ENCODE measurements at regions not wholly inside any gene's neighbourhood (a gene's known extent, or its start where the extent isn't known, plus 50 kb on each side); places are given as distances from the start of the nearest gene placed in this dataset.

DNA sequence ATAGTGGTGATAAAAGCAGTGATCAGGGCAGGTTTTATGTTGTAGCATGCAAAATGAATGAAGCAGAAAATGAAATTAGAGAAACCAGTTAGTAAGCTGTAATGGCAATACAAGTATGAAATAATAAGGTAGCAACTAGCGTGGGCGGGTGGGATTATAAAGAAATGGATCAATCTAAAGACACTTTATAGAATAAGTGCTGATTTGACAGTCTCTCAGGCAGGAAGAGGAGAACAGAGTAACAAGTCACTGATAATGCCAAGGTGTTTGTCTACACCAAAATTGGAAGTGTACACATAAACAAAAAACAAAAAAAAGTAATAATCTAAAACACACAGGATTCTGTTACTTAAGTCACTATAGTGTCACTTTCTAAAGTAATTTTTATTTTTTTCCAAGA lies 51.0 kb upstream of the PCBP1 start:
- H3K36me3 Mint-ChIP-seq (ENCODE audit: low read depth) = peaks cover 18% of the 10 kb centered on the region
- no peak overlapping the region for H3K4me3 Mint-ChIP-seq
- no peak overlapping the region for H3K27ac Mint-ChIP-seq
- no peaks in the 10 kb centered on the region for H3K9me3 Mint-ChIP-seq
- peaks cover 5% of the 10 kb centered on the region for H3K27me3 Mint-ChIP-seq (ENCODE audit: insufficient read depth)
- intact Hi-C loops (cut with micrococcal nuclease) = no loop called here
- peaks cover 59% of the 10 kb centered on the region for H3K4me1 Mint-ChIP-seq (ENCODE audit: low read depth)
- no peak for DNase-seq (ENCODE audit: low spot score)

DNA sequence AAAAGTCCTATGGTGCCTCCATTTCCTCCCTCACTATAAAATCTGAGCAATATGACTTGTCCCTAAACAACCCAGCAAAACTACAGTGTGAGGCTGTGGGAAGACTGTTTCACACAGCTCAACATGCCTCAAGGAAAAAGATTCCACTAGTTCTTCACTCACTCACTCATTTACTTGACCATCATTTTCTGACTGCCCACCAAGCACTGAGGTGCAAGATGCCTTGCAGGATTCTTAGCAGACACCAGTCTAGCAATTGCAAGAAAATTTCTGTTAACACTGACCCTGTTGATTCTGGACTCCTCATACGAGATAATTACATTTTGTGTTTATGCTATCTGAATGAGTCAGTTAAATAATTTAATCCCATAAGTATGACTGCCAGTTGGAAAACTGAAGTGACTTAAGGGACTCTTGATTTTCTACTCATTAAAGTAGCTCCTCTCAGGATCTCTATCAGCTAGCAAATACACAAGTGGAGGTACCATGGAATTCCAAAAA lies 51.9 kb upstream of the PCBP1 start:
- no peak overlapping the region for H3K27ac Mint-ChIP-seq
- H3K36me3 Mint-ChIP-seq (ENCODE audit: low read depth) = peaks cover 20% of the 10 kb centered on the region
- intact Hi-C loops (cut with micrococcal nuclease) = no loop called here
- peaks cover 5% of the 10 kb centered on the region for H3K27me3 Mint-ChIP-seq (ENCODE audit: insufficient read depth)
- DNase-seq (ENCODE audit: low spot score) = no peak
- no peak overlapping the region for H3K4me3 Mint-ChIP-seq
- H3K4me1 Mint-ChIP-seq (ENCODE audit: low read depth) = peaks cover 58% of the 10 kb centered on the region
- H3K9me3 Mint-ChIP-seq = no peaks in the 10 kb centered on the region

DNA sequence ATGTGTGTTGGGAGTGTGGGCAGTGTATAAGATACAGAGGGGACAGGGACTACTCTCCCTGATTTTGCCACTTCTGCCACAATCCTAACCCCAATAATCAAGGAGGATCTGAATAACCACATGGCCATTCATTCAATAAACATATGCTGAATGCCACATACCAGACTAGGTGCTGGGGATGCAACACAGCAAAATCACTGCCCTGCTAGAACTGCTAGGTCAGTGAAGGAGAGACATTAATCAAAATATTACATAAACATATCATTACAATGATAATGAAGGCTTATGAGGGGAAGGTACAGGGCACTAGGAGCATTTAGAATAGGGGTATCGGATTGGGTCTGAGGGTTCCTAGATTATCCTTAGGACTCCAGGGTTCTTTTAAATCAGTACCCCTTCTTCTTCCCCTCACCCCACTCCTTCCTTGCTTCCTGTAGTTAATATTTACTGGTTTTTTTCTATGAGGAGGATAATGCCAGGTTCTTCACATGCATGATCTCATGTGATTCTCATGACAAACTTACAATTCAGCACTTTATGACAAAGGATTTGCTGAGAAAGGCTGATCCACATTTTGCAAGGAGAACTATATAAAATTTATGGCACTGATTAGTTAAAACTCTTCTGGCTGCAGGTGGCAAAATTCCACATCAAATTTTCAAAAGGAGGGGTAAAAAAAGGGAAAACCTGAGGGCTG lies 56.4 kb upstream of the PCBP1 start:
- Mint-ChIP-seq H3K4me3 (no peak overlapping the region), H3K36me3 (ENCODE audit: low read depth) (peaks cover 9% of the 10 kb centered on the region), H3K27ac (no peak overlapping the region), H3K27me3 (ENCODE audit: insufficient read depth) (no peaks in the 10 kb centered on the region), H3K9me3 (no peaks in the 10 kb centered on the region), H3K4me1 (ENCODE audit: low read depth) (peaks cover 36% of the 10 kb centered on the region)
- intact Hi-C loops (cut with micrococcal nuclease) = no loop called here
- no peak for DNase-seq (ENCODE audit: low spot score)

- peaks cover 14% of the 10 kb centered on the region for H3K36me3 Mint-ChIP-seq (ENCODE audit: low read depth)
- no peak for DNase-seq (ENCODE audit: low spot score)
Measured at GRCh38 chr2:70029814-70030409, 57.4 kb upstream of the PCBP1 start.

GRCh38 chr2:70024284-70024683 lies 62.9 kb upstream of the ASPRV1 start:
- Mint-ChIP-seq H3K27ac (no peak overlapping the region), H3K27me3 (ENCODE audit: insufficient read depth) (no peaks in the 10 kb centered on the region), H3K9me3 (no peaks in the 10 kb centered on the region), H3K36me3 (ENCODE audit: low read depth) (peaks cover 17% of the 10 kb centered on the region), H3K4me3 (no peak overlapping the region), H3K4me1 (ENCODE audit: low read depth) (peaks cover 10% of the 10 kb centered on the region)
- no peak for DNase-seq (ENCODE audit: low spot score)
- intact Hi-C loops (cut with micrococcal nuclease) = no loop called here

More at GRCh38 chr2:70029814-70030409, 57.4 kb upstream of the PCBP1 start:
- peaks cover 28% of the 10 kb centered on the region for H3K4me1 Mint-ChIP-seq (ENCODE audit: low read depth)
- no peaks in the 10 kb centered on the region for H3K27me3 Mint-ChIP-seq (ENCODE audit: insufficient read depth)
- intact Hi-C loops (cut with micrococcal nuclease) = no loop called here
- no peaks in the 10 kb centered on the region for H3K9me3 Mint-ChIP-seq
- H3K4me3 Mint-ChIP-seq = no peak overlapping the region
- H3K27ac Mint-ChIP-seq = peak overlapping the region; percentile 41

DNA sequence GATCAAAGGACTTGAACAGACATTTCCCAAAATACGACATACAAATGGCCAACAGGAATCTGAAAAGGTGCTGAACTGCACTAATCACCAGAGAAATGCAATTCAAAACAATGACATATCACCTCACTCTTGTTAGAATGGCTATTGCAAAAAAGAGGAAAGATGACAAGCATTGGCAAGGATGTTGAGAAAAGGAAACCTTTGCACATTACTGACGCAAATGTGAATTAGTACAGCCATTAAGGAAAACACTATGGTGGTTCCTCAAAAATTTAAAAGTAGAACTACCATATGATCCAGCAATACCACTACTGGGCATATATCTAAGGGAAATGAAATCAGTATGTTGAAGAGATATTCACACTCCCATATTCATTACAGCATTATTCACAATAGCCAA lies 57.7 kb upstream of the ASPRV1 start:
- peaks cover 25% of the 10 kb centered on the region for H3K4me1 Mint-ChIP-seq (ENCODE audit: low read depth)
- H3K9me3 Mint-ChIP-seq = peaks cover 8% of the 10 kb centered on the region
- peak overlapping the region; percentile 59 for H3K27ac Mint-ChIP-seq
- H3K4me3 Mint-ChIP-seq = no peak overlapping the region
- no peak for DNase-seq (ENCODE audit: low spot score)
- no peaks in the 10 kb centered on the region for H3K27me3 Mint-ChIP-seq (ENCODE audit: insufficient read depth)
- intact Hi-C loops (cut with micrococcal nuclease) = loop anchor here (5.0 kb wide), 1 partner anchor 48 kb away; no protein-coding TSS in a partner anchor
- H3K36me3 Mint-ChIP-seq (ENCODE audit: low read depth) = peaks cover 34% of the 10 kb centered on the region

DNA sequence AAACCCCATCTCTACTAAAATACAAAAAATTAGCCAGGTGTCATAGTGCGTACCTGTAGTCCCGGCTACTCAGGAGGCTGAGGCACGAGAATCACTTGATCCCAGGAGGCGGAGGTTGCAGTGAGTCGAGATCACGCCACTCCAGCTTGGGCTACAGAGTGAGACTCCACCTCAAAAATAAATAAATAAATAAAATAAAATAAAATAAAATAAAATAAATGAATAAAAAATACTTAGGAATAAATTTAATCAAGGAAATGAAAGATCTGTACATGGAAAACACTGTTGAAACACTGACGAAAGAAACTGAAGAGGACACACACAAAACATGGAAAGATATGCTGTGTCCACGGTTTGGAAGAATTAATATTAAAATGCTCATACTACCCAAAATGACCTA lies 56.5 kb upstream of the ASPRV1 start:
- peaks cover 34% of the 10 kb centered on the region for H3K36me3 Mint-ChIP-seq (ENCODE audit: low read depth)
- intact Hi-C loops (cut with micrococcal nuclease) = loop anchor here (5.0 kb wide), 1 partner anchor 49 kb away; no protein-coding TSS in a partner anchor
- H3K4me3 Mint-ChIP-seq = no peak overlapping the region

DNA sequence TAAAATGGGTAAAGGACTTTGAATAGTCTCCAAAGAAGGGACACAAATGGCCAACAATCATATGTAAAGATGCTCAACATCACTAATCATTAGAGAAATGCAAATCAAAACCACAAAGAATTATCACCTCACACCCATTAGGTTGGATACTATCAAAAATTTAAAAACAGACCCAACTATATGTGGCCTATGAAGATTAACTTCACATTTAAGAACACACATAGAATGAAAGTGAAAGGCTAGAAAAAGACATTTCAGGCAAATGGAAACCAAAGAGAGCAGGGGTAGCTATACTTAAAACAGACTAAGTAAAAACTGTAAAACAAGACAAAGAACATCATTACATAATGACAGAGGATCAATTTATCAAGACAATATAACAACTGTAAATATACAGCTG lies 53.5 kb upstream of the ASPRV1 start:
- intact Hi-C loops (cut with micrococcal nuclease) = loop anchor here (5.0 kb wide), 1 partner anchor 52 kb away; no protein-coding TSS in a partner anchor
- DNase-seq (ENCODE audit: low spot score) = no peak
- peaks cover 35% of the 10 kb centered on the region for H3K4me1 Mint-ChIP-seq (ENCODE audit: low read depth)
- H3K27me3 Mint-ChIP-seq (ENCODE audit: insufficient read depth) = no peaks in the 10 kb centered on the region
- H3K4me3 Mint-ChIP-seq = no peak overlapping the region
- peaks cover 28% of the 10 kb centered on the region for H3K36me3 Mint-ChIP-seq (ENCODE audit: low read depth)
- H3K27ac Mint-ChIP-seq = peak overlapping the region; percentile 4
- peaks cover 8% of the 10 kb centered on the region for H3K9me3 Mint-ChIP-seq

More for the DNA sequence above, 56.5 kb upstream of the ASPRV1 start:
- H3K4me1 Mint-ChIP-seq (ENCODE audit: low read depth) = peaks cover 25% of the 10 kb centered on the region
- H3K9me3 Mint-ChIP-seq = peaks cover 8% of the 10 kb centered on the region
- DNase-seq (ENCODE audit: low spot score) = no peak
- no peaks in the 10 kb centered on the region for H3K27me3 Mint-ChIP-seq (ENCODE audit: insufficient read depth)
- H3K27ac Mint-ChIP-seq = no peak overlapping the region

DNA sequence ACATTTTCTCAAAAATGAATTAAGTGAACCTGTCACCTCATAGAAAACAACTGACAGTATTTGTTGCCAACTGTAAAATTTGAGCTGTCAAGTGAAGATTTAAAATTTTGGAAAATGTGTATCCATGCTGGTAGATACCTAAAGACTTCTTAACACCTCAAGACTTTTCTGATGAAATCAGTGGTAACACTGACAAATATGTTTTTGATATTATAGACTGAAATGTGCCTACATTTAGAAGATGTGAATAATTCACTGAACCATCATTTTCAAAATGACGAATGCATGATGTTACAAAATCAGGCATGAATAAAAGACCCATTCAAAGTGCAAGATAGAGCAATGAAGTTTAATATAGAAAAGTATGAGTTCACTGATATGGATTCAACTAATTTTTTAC lies 51.5 kb upstream of the ASPRV1 start:
- intact Hi-C loops (cut with micrococcal nuclease) = no loop called here
- Mint-ChIP-seq H3K4me3 (no peak overlapping the region), H3K27ac (no peak overlapping the region), H3K27me3 (ENCODE audit: insufficient read depth) (no peaks in the 10 kb centered on the region), H3K4me1 (ENCODE audit: low read depth) (peaks cover 21% of the 10 kb centered on the region), H3K36me3 (ENCODE audit: low read depth) (peaks cover 17% of the 10 kb centered on the region), H3K9me3 (peaks cover 3% of the 10 kb centered on the region)
- DNase-seq (ENCODE audit: low spot score) = no peak

DNA sequence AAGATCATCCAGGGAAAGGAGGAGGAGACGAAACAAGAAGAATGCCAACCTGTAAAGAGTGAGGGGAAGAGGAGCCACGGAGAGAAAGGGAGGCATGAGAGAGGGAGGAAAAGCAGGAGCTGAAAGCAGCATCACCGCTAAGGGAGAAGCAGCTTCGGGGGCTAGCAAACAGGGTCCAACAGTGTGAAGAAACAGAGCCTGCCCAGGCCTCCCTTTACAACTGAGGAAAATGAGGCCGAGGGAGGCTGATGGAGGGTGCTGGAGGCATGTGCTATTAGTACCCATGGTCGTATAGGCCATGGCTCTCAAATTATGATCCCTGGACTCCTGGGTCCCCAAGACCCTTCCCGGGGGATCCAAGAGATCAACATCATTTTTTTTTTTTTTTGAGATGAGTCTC lies 50.4 kb upstream of the ASPRV1 start:
- Mint-ChIP-seq H3K36me3 (ENCODE audit: low read depth) (peaks cover 13% of the 10 kb centered on the region), H3K27me3 (ENCODE audit: insufficient read depth) (no peaks in the 10 kb centered on the region), H3K4me3 (no peak overlapping the region), H3K27ac (no peak overlapping the region), H3K9me3 (peaks cover 3% of the 10 kb centered on the region), H3K4me1 (ENCODE audit: low read depth) (peaks cover 21% of the 10 kb centered on the region)
- no peak for DNase-seq (ENCODE audit: low spot score)
- intact Hi-C loops (cut with micrococcal nuclease) = no loop called here

DNA sequence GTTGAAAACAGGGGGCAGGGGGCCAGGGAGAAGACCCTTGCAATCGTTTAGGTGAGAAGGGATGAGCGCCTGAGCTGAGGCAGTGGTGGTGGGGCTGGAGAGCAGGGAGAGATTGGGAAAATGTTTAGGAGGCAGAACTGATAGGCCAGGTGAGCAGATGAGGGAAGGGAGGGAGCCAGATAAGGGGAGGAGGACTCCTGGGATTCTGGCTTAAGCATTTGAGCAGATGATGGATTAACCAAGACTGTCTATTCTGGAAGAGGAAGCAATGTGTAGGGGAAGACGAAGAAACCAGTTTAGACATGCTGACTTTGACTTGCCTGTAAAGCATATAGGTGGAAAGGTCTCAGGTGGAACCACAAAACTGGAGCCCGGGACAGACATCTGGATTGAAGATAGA lies 49.9 kb upstream of the ASPRV1 start:
- intact Hi-C loops (cut with micrococcal nuclease) = no loop called here
- Mint-ChIP-seq H3K27ac (no peak overlapping the region), H3K27me3 (ENCODE audit: insufficient read depth) (no peaks in the 10 kb centered on the region), H3K9me3 (peaks cover 3% of the 10 kb centered on the region), H3K4me1 (ENCODE audit: low read depth) (peaks cover 21% of the 10 kb centered on the region), H3K36me3 (ENCODE audit: low read depth) (peaks cover 13% of the 10 kb centered on the region), H3K4me3 (no peak overlapping the region)
- DNase-seq (ENCODE audit: low spot score) = no peak
